GM20000 (cell line): ENCODE measurements at regions not wholly inside any gene's neighbourhood (a gene's known extent, or its start where the extent isn't known, plus 50 kb on each side); places are given as distances from the start of the nearest gene placed in this dataset.

ENCODE experiments used
- DNase-seq: peaks from one replicate; pipeline ENCODE4 v3.0.0; 2012; ENCODE audit warnings: low spot score
- CTCF ChIP-seq: IDR thresholded peaks from 2 replicates; pipeline ENCODE4 v1.5.1; 2012; ENCODE audit warnings: mild to moderate bottlenecking, control low read depth; ENCODE audit errors: extremely low read depth, missing control alignments

- no peak for TF ChIP-seq CTCF
- no peak for DNase-seq
Measured at GRCh38 chr7:41755096-41755495, 52.2 kb upstream of the INHBA start.

GRCh38 chr7:41754046-41754445 is 51.2 kb upstream of the INHBA start:
- TF ChIP-seq CTCF = no peak
- no peak for DNase-seq
